ENCODE measurements at regions not wholly inside any gene's neighbourhood (a gene's known extent, or its start where the extent isn't known, plus 50 kb on each side); places are given as distances from the start of the nearest gene placed in this dataset.

- Histone ChIP-seq H4K20me1 (ENCODE audit: control insufficient read depth, insufficient read depth, insufficient read length) (no peaks in the 10 kb centered on the region), H3K9me3 (ENCODE audit: control insufficient read depth, low read depth, low read length) (no peaks in the 10 kb centered on the region), H2BK120ac (ENCODE audit: low read depth, low read length, poor library complexity, severe bottlenecking) (no peak overlapping the region), H2BK12ac (ENCODE audit: insufficient read length, low read depth, low read length) (no peak overlapping the region), H3K27me3 (ENCODE audit: insufficient read depth, low read length) (no peaks in the 10 kb centered on the region), H2AK5ac (ENCODE audit: insufficient read length, low read length) (no peak overlapping the region), H3K4me1 (ENCODE audit: insufficient read depth, low read length) (no peaks in the 10 kb centered on the region), H3K14ac (ENCODE audit: insufficient read depth, low read length) (no peak overlapping the region), H4K91ac (ENCODE audit: insufficient read length, low read depth, low read length) (no peak overlapping the region), H2BK20ac (ENCODE audit: low read depth, low read length, poor library complexity, severe bottlenecking) (no peak overlapping the region), H2BK5ac (ENCODE audit: insufficient read length, low read length) (no peak overlapping the region), H3K79me1 (ENCODE audit: insufficient read depth, low read depth, low read length, poor library complexity, severe bottlenecking) (no peaks in the 10 kb centered on the region), H4K8ac (replicated peaks; ENCODE audit: insufficient read length, low read depth, low read length) (no peak overlapping the region), H3K9ac (ENCODE audit: extremely low read depth, insufficient read length, low read length) (no peak overlapping the region), H3K27ac (ENCODE audit: insufficient read length, low read depth, low read length) (no peak overlapping the region), H2AFZ (ENCODE audit: low read length) (no peak overlapping the region), H4K5ac (ENCODE audit: insufficient read length, low read depth, low read length) (no peak overlapping the region), H3K4me2 (ENCODE audit: insufficient read depth, insufficient read length, low read length) (no peak overlapping the region), H2BK15ac (ENCODE audit: low read depth, low read length) (no peak overlapping the region), H3K79me2 (ENCODE audit: insufficient read depth, low read length) (no peaks in the 10 kb centered on the region), H3K23me2 (ENCODE audit: insufficient read length, low read depth, low read length, poor library complexity, severe bottlenecking) (no peaks in the 10 kb centered on the region), H3K56ac (ENCODE audit: insufficient read length, low read depth, low read length) (no peak overlapping the region), H3K18ac (ENCODE audit: insufficient read length, low read depth, low read length) (no peak overlapping the region), H3T11ph (ENCODE audit: low read length) (no peak overlapping the region), H3K4ac (ENCODE audit: low read depth, low read length) (no peak overlapping the region), H3K23ac (ENCODE audit: insufficient read length, low read depth, low read length) (no peak overlapping the region)
- peaks cover 3% of the 10 kb centered on the region; the same call in 1 of the 2 replicates for H3K27me3 Mint-ChIP-seq (ENCODE audit: low read depth)
- no peaks in the 10 kb centered on the region for H3K36me3 Mint-ChIP-seq (ENCODE audit: insufficient read depth in 1 of 3, low read depth in 3 of 3)
- no peak for TF ChIP-seq CTCF (conservative IDR thresholded peaks at IDR 0.05)
- WGBS (ENCODE audit: extremely low coverage, insufficient read length, low lambda C conversion rate), result no CpG with 5 or more reads among the region's 4 CpGs
- peaks cover 0 to 3% of the 10 kb centered on the region in 2 experiments; a peak in 1 of 4 replicates for H3K4me1 Mint-ChIP-seq
- DNase-seq, result no peak
- H3K4me3 Mint-ChIP-seq, result no peak overlapping the region
- no peaks in the 10 kb centered on the region; a peak in 2 of 5 replicates for H3K9me3 Mint-ChIP-seq
- no peak overlapping the region for H3K27ac Mint-ChIP-seq
Measured at GRCh38 chr16:49952386-49952785, 72.6 kb upstream of the CNEP1R1 start.

All from H9 (cell line).